DMS 273 treated with DMSO at 0.1 percent for 48 hours (cell line): ENCODE measurements at regions not wholly inside any gene's neighbourhood (a gene's known extent, or its start where the extent isn't known, plus 50 kb on each side); places are given as distances from the start of the nearest gene placed in this dataset.
A peak's percentile ranks its signal among the peaks of the same experiment; 100 is the strongest.

Experiments used
- DNase-seq: peaks from one replicate; lab custom pipeline; 2025; lab: John Stamatoyannopoulos, UW

- no peak for DNase-seq
These were observed 244.6 kb downstream of the NR4A2 start for GRCh38 chr2:156087875-156088274.

DNA sequence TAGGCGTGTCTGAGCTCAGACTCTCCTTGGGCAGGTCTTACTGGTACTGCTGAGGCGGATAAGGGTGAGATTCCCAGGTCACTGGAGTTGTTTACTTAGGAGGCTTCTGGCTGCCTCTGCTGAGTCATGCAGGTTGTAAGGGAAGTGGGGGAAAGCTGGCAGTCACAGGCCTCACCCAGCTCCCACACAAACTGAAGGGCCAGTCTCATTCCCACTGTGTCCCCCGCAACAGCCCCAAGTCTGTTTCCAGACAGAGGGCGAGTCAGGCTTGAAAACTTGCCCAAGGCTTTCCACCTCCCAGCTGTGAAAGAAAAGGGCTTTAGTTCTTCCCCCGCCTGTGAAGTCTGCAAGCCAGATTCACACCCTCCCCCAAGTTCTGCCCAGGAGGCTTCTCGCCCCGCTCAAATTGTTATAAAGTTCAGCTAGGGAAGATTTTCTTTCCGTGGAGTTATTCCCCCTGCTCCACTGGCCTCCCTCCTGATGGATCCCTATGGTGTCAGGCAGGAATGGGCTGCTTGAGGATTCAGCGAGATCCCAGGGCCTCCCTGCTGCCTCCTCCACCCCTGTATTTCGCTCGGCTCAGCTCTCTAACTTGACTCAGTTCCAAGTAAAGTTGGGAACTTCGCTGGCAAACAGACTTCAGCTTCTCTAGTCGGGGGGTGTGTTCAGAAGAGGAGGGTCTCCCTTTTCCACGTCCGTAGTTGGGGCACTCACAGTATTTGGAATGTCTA lies 248.6 kb downstream of the NR4A2 start:
- DNase-seq = no peak

GRCh38 chr2:156079845-156080244 lies 252.7 kb downstream of the NR4A2 start:
- no peak for DNase-seq

DNA sequence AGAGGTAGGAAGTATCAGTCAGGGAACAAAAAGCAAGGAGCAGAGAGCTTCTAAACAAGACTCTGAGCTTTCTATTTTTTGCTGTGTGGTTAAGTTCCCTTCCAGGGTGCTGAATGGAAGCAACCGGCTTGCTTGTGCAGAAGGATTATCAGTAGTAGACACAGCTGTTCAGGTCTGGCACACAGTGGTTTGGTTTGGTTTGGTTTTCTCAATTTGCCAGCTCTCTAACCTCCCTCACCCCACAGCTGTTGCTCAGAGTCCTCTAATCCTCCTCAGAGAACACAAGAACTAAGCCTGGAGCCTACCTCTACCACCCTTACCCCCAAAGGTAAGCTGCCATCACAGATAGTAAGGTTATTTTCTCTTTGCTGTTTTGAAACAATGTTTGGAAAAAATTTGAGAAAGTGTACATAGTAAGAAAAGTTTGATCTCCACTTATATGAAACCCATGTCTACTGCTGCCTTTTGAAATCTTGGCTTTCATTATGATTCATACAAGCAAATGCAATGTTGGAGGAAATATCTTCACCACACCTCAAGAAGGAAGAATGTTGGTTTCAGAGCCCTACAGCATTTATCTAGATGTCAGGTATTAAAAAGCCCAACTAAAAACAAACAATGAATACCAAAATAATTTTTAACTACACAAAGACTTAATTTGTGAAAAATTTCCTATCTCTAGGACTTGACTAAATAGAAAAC lies 255.3 kb downstream of the NR4A2 start:
- peak; percentile 29 for DNase-seq

- DNase-seq = no peak
These were observed 266.6 kb downstream of the NR4A2 start for GRCh38 chr2:156065912-156066311.

DNA sequence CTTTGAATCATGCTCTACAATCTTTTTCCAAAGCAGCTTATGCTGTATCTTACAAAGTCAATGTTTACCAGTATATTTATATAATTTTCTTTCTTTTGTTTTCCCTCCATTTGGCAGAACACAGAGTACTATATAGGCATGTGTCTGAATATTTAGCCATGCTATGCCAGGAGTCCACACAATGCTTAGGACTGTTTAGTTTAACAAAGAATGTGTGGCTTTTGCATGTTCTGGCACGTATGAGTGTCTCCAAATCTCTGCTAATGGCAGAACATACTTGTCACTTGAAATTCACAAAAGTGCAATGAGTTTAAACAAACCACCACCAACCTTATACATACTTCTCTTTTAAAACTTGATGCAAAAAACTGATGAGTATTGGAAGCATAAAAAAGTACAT lies 268.0 kb downstream of the NR4A2 start:
- no peak for DNase-seq

DNA sequence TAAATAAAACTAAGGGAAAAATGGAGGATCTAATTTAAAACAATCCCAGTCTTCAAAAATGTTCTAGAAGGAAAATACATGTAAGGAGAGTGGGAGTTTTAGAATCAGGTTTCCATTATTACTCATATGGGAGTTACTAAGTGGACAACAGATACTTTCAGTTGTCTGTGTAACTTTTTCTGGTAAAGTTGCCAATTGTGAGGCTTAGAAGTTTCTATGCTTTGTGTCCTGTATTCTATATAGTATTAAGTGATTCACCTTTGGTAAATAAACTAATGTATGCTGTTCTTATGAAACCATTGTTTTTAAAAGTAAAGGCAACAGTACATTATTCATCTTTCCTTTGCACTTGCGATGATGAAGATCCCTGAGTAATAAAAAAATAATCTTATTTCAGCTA lies 274.9 kb downstream of the NR4A2 start:
- no peak for DNase-seq

GRCh38 chr2:156054983-156055382 lies 277.5 kb downstream of the NR4A2 start:
- no peak for DNase-seq

DNA sequence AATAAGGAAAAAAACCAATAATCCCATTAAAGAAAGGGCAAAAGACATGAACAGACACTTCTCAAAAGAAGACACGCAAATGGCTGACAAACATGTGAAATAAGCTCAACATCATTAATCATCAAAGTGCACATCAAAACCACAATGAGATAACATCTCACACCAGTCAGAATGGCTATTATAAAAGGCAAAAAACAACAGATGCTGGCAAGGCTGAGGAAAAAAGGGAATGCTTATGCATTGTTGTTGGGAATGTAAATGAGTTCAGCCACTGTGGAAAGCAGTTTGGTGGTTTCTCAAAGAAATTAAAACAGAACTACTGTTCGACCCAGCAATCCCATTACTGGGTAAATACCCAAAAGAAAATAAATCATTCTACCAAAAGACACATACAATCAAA lies 285.6 kb downstream of the NR4A2 start:
- no peak for DNase-seq

GRCh38 chr2:156042895-156043294 lies 289.6 kb downstream of the NR4A2 start:
- DNase-seq = no peak

- no peak for DNase-seq
These were observed 294.5 kb downstream of the NR4A2 start for GRCh38 chr2:156038021-156038420.

DNA sequence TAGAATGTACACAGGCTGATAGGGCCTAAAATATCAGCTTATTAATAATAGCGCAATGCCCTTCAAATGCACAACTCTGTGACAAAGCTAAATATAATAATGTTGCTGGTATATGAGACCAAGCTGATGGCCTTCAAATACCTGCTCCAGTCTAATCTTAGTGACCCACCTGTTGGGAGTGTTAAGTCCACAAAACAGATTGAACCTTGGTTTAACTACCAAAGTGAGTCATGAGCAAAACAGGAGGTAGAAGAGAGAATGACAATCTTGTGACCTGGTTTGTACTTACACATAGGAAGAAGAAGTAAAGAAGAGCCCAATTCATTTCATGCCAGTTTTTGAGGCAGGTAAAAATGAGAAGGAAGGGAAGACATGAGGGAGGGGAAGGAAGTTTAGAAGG lies 295.0 kb downstream of the NR4A2 start:
- DNase-seq = no peak

DNA sequence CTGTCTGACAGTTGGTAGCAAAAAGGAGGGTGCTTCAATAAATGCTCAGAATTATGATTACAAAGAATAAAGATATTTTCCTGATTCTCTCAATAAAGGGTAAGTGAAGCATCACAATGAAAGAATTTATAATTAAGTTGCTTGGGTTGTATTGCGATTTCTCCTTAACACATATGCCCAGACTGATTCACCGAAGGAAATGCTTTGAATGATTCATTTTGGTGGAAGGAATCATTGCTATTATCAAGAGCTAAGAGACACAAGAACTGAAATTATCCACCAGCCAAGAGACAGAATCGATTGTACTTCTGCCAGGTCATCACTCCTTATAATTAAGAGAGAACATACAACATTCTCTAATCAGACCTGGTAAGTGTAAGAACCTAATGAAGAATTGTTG lies 301.4 kb downstream of the NR4A2 start:
- DNase-seq = no peak

- DNase-seq = no peak
These were observed 309.2 kb downstream of the NR4A2 start for GRCh38 chr2:156023229-156023869.

DNA sequence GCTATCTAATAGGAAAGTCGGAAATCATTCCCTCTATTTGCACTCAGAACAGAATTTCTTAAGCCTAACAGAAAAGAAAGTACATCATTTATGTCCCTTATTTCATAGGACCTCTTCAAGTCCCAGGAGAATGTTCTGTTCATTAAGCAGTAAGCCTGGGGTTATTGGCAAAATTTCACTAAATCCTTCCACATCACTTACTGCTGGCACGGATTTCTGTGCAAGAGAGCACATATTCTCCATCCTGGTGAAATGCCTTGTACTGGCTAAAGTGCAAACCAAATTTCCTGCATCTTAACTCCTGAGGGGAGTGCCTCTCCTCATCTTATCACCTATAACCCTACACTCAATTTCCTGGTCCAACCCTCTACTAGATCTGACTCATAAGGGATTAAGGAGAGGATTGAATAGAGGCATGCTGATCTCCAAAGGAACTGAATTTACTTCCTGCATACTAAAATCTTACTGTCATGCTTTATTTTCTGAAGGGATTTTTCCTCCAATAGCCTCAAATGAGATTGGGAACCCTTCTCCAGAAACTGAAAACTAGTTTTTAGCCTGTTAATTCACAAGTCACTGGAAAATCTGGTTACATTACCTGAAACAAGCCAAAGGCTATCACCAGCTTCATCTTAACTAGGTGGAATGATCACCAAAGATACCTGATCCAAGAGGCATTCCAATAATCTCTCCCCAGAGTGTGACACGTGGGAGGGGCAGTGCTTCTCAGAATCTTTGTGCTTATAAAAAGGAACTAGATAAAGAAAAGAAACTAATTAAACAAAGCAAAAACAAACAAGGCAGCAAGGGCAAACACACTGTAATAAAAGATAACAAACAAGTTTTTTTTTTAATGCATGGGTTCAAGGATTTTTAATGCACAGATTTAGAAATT lies 311.1 kb downstream of the NR4A2 start:
- no peak for DNase-seq

DNA sequence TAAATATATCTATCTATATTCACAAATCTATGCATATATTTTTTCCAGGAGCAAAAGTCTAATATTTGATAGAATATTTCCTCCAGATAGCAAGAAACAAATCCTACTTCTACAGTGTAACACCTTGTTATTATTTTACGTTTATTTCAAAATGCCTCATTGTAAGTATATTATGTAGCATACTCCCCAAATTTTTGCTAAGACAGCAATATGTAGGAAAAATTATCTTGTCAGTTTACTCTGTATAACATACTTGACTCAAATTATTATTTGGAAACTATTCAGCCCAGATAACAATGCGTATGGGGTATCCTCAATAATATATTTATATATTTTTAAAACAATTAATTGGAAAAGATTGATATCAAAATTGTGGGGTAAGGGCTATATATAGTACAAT lies 313.2 kb downstream of the NR4A2 start:
- DNase-seq = no peak

GRCh38 chr2:156017341-156017885 lies 315.1 kb downstream of the NR4A2 start:
- DNase-seq = peak; percentile 37

DNA sequence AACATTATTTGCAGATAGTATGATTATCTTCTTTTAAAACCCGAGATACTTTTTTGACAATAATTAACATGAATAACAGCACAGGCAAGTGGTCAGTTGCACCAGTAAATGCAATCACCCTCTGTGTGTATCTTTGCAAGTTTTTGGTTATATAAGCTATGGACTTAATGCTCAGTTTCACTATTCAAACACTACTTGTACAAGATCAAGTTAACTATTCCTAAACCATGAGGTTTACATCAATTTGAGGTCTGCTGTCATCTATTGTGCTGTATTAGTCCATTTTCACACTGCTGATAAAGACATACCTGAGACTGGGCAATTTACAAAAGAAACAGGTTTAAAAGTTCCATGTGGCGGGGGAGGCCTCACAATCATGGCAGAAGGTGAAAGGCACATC lies 323.2 kb downstream of the NR4A2 start:
- no peak for DNase-seq

GRCh38 chr2:156006721-156007618 lies 325.6 kb downstream of the NR4A2 start:
- no peak for DNase-seq

GRCh38 chr2:156005999-156006712 lies 326.4 kb downstream of the NR4A2 start:
- no peak for DNase-seq
